ACC112 (cell line): ENCODE measurements at regions not wholly inside any gene's neighbourhood (a gene's known extent, or its start where the extent isn't known, plus 50 kb on each side); places are given as distances from the start of the nearest gene placed in this dataset.

Experiments used
- H2AFZ ChIP-seq: fragments of 200-600 bp; sonication (generic); one replicate; pipeline ENCODE4 v1.6.0; 2017; ENCODE audit warnings: antibody characterized with exemption, low read length; ENCODE audit not compliant: unreplicated experiment
- H3K27ac ChIP-seq: fragments of 200-600 bp; sonication (generic); 2 replicates; pipeline ENCODE4 v1.5.1; 2014; ENCODE audit warnings: low read depth, mild to moderate bottlenecking, antibody characterized with exemption, low read length, moderate library complexity
- H3K27me3 ChIP-seq: fragments of 200-600 bp; sonication (generic); 2 replicates; pipeline ENCODE4 v1.6.1; 2014; ENCODE audit warnings: mild to moderate bottlenecking, antibody characterized with exemption, low read length, moderate library complexity, mixed read lengths; ENCODE audit not compliant: insufficient read depth
- H3K36me3 ChIP-seq: fragments of 200-600 bp; sonication (generic); 2 replicates; pipeline ENCODE4 v1.6.1; 2016; ENCODE audit warnings: mild to moderate bottlenecking, antibody characterized with exemption, low read length, moderate library complexity, mixed read lengths; ENCODE audit not compliant: insufficient read depth
- H3K4me1 ChIP-seq: fragments of 200-600 bp; sonication (generic); one replicate; pipeline ENCODE4 v1.6.1; 2016; ENCODE audit warnings: low read length, mixed read lengths; ENCODE audit not compliant: insufficient read depth, unreplicated experiment, control insufficient read depth
- H3K4me3 ChIP-seq: fragments of 200-600 bp; sonication (generic); 2 replicates; pipeline ENCODE4 v1.5.1; 2014; ENCODE audit warnings: mild to moderate bottlenecking, low read depth, low read length
- H3K79me2 ChIP-seq: fragments of 200-600 bp; sonication (generic); one replicate; pipeline ENCODE4 v1.6.0; 2016; ENCODE audit warnings: low read length; ENCODE audit not compliant: control insufficient read depth, unreplicated experiment, insufficient read depth

DNA sequence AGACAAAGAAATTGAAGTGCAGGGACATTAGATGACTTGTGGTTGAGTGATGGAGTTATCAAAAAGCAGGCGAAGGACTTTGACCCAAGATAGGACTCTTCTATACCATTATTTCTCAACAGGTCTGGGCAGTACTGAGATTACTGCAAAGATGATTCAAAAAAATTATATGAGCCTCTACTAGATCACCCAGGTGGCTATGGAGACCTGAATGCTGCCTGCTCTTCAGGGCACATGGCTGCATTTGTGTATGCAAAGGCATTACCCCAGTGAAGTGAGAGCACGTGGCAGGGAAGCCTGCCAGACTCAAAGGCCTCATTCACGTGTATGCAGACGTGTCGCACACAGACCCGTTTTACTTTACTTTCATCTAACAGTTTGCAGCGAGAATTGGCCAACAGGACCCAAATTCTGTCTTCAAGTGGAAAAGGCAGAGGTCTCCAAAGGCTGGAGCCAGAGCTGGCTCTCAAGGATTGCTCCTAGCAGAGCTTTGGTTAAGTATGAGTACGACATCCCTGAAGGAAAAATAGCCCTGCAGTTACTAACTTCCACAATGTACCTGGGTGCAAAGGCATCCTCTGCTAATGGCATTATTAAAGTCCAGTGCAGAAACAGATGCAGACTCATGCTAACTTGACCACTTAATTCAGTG lies 113.8 kb upstream of the ARMC2 start:
- Histone ChIP-seq H3K4me3 (no peak overlapping the region), H3K4me1 (peaks cover 45% of the 10 kb centered on the region), H3K27ac (no peak overlapping the region), H2AFZ (no peak overlapping the region), H3K36me3 (no peaks in the 10 kb centered on the region), H3K79me2 (no peaks in the 10 kb centered on the region), H3K27me3 (no peaks in the 10 kb centered on the region)

GRCh38 chr6:108735310-108736001 lies 112.8 kb upstream of the ARMC2 start:
- no peaks in the 10 kb centered on the region for H3K27me3 ChIP-seq
- H2AFZ ChIP-seq, result peak overlapping the region; percentile 52
- no peaks in the 10 kb centered on the region for H3K79me2 ChIP-seq
- no peak overlapping the region for H3K4me3 ChIP-seq
- H3K27ac ChIP-seq, result no peak overlapping the region
- H3K36me3 ChIP-seq, result no peaks in the 10 kb centered on the region
- peaks cover 55% of the 10 kb centered on the region for H3K4me1 ChIP-seq

DNA sequence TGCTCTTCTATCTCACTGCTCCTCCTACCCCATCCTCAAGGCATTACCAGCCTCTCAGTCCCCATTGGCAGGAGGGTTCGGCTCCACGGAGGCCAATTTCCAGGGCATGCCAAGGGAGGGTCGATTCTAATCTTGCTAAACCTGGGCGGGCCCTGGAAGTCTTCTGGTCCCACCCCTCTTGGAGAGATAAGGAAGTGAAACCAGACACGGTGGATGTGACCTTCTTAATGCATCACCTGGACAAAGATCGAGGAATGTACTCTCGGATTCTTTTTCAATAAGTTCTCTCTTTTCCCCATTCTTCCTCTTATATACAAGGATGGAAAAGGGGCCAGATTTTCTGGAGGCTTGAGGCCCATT lies 112.2 kb upstream of the ARMC2 start:
- Histone ChIP-seq H3K27ac (peak overlapping the region; percentile 13; the same call in 1 of the 2 replicates), H3K4me1 (peaks cover 55% of the 10 kb centered on the region), H3K36me3 (no peaks in the 10 kb centered on the region), H3K27me3 (no peaks in the 10 kb centered on the region), H3K4me3 (no peak overlapping the region), H3K79me2 (no peaks in the 10 kb centered on the region), H2AFZ (peak overlapping the region; percentile 52)

DNA sequence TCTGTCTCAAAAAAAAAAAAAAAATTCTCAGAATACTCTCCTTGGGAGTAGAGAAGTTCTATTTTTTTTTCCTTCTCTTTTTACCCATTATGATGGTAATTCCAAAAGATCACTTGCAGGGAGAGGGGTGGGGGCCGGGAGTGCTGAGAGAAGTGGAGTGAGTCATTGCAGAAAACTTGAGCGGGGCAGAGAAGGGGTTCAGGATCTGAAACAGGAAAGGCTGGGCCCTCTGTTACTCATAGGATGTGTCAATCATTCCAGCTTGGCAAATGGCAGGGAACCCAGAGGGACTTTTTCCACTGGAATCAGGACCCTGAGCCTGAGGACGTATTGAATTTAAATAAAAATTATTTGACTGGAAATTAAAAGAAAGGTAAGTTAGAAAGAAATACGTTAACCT lies 111.4 kb upstream of the ARMC2 start:
- no peak overlapping the region for H3K4me3 ChIP-seq
- H3K4me1 ChIP-seq, result peaks cover 55% of the 10 kb centered on the region
- no peaks in the 10 kb centered on the region for H3K36me3 ChIP-seq
- no peaks in the 10 kb centered on the region for H3K79me2 ChIP-seq
- no peak overlapping the region for H2AFZ ChIP-seq
- H3K27ac ChIP-seq, result peak overlapping the region; percentile 87
- H3K27me3 ChIP-seq, result no peaks in the 10 kb centered on the region

DNA sequence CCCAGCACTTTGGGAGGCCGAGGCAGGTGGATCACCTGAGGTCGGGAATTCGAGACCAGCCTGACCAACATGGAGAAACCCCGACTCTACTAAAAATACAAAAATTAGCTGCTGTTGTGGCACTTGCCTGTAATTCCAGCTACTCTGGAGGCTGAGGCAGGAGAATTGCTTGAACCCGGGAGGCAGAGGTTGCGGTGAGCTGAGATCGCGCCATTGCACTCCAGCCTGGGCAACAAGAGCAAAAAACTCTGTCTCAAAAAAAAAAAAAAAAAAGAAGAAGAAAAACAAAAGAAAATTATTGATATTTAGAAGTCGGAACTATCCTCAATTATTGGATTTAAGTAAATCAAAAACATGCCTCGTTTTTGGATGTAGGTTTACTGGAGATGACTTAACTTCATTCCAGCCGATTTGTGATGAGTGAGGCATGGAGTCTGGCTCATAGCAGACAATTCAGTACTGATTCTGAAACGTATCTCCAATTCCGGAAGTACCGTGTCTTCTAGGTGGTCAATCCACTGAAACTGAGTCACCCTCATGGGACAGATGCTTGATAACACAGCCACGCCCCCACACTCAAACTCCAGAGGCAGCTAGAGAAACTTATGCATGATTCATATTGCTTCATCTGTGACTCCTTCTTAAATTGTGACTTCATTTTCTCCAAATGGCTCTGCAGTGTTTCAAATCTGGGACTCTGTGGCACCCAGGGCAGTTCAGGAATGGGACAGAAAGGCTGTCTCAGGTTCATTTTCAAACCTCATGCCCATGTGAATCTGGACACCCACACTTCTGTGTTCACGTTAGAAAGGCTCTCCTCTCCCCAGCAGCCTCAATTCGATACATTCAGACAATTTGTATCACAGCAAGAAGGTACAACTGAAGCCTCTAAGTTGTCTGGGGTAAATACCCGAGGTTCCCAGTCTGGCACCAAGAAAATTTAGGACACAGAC lies 110.4 kb upstream of the ARMC2 start:
- Histone ChIP-seq H3K27me3 (no peaks in the 10 kb centered on the region), H3K36me3 (no peaks in the 10 kb centered on the region), H3K4me3 (peak overlapping the region; percentile 54), H3K79me2 (no peaks in the 10 kb centered on the region), H2AFZ (peak overlapping the region; percentile 44), H3K27ac (peak overlapping the region; percentile 87), H3K4me1 (peaks cover 51% of the 10 kb centered on the region)

DNA sequence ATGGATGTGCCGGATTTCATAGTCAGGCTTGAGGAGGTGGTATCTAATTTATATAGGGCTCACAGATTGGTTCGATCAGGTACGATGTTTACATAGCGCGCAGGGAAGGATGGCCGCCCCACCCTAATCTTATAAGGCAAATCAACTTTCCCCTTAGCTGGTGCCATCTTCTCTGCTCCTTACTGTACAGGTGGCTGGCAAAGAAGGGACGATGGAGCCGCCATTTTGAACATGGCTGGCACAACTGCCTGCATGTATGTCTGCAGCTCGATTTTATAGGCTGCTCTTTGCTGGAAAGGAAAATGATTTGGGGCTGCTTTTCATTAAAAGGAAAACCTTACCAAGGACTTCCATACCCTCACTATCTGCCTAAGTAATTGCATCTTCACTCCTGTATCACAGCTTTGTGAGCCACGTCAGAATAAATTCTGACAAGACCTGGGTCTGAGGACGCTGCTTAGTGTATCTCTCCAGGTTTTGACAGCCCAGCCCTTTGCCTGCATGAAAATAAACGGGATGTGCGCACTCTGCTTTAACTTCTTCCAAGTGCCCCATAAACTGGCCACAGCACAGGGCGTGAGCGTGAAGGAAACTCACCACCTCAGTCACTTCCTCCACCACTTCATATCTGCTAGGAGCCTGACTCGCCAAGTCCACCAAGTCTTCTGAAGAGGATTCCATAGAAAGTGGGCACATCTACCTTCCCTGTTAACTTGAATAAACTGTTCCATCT lies 109.4 kb upstream of the ARMC2 start:
- Histone ChIP-seq H3K27me3 (no peaks in the 10 kb centered on the region), H3K4me1 (peaks cover 47% of the 10 kb centered on the region), H3K4me3 (peak overlapping the region; percentile 54; the same call in 1 of the 2 replicates), H2AFZ (no peak overlapping the region), H3K27ac (peak overlapping the region; percentile 87), H3K36me3 (no peaks in the 10 kb centered on the region), H3K79me2 (no peaks in the 10 kb centered on the region)

GRCh38 chr6:108739496-108740330 lies 108.5 kb upstream of the ARMC2 start:
- Histone ChIP-seq H2AFZ (no peak overlapping the region), H3K36me3 (no peaks in the 10 kb centered on the region), H3K4me3 (no peak overlapping the region), H3K27ac (no peak overlapping the region), H3K4me1 (peaks cover 47% of the 10 kb centered on the region), H3K27me3 (no peaks in the 10 kb centered on the region), H3K79me2 (no peaks in the 10 kb centered on the region)

- no peak overlapping the region for H3K4me3 ChIP-seq
- no peak overlapping the region for H3K27ac ChIP-seq
- peaks cover 35% of the 10 kb centered on the region for H3K4me1 ChIP-seq
- H3K36me3 ChIP-seq, result no peaks in the 10 kb centered on the region
- H3K79me2 ChIP-seq, result no peaks in the 10 kb centered on the region
- no peak overlapping the region for H2AFZ ChIP-seq
- no peaks in the 10 kb centered on the region for H3K27me3 ChIP-seq
Measured at GRCh38 chr6:108741331-108741989, 106.8 kb upstream of the ARMC2 start.

- Histone ChIP-seq H3K4me1 (peaks cover 33% of the 10 kb centered on the region), H3K27ac (no peak overlapping the region), H3K79me2 (no peaks in the 10 kb centered on the region), H2AFZ (no peak overlapping the region), H3K4me3 (no peak overlapping the region), H3K36me3 (no peaks in the 10 kb centered on the region), H3K27me3 (no peaks in the 10 kb centered on the region)
Measured at GRCh38 chr6:108742041-108742440, 106.2 kb upstream of the ARMC2 start.
